T-cell (primary cell): ENCODE measurements at regions not wholly inside any gene's neighbourhood (a gene's known extent, or its start where the extent isn't known, plus 50 kb on each side); places are given as distances from the start of the nearest gene placed in this dataset.

ENCODE experiments used
- ATAC-seq, 4 experiments: fragments of 200-7000 bp in 3 of 4; fragments of 150-1000 bp in 1 of 4; cut with Tn5 transposase; replicated peaks in 1 of 4; 1 replicate in 3 of 4; 2 replicates in 1 of 4; pipeline ENCODE4 v1.10.0; 2021; ENCODE audit warnings: moderate library complexity in 3 of 4, mild to moderate bottlenecking in 2 of 4, moderate number of reproducible peaks in 1 of 4
- CTCF ChIA-PET, 2 donors: fragments of 300-600 bp; sonication (Branson Sonifier 250); formaldehyde crosslinking; loops; one replicate each; lab custom pipeline; 2022; ENCODE audit warnings: antibody characterized with exemption in 2 of 2; lab: Charles Lee
- POLR2A ChIA-PET, 2 donors: fragments of 300-600 bp; sonication (Branson Sonifier 250); formaldehyde crosslinking; loops; one replicate each; lab custom pipeline; 2022; ENCODE audit warnings: antibody characterized with exemption in 2 of 2; lab: Charles Lee
- DNase-seq, 35 experiments: peaks; one replicate each; pipeline versions ENCODE4 v3.0.0 to v3.0.0-alpha.2; 2013 to 2023
- H3K27ac ChIP-seq: one replicate; pipeline ENCODE4 v1.5.1; 2013; ENCODE audit warnings: low read length
- H3K27me3 ChIP-seq, 2 experiments: replicated peaks in 1 of 2; 1 replicate in 1 of 2; 2 replicates in 1 of 2; pipeline versions ENCODE4 v1.6.1 to v1.7.0; 2013; ENCODE audit warnings: low read length in 1 of 2, mixed read lengths in 1 of 2; ENCODE audit not compliant: control insufficient read depth in 2 of 2, insufficient read depth in 2 of 2; ENCODE audit errors: extremely low read depth in 1 of 2
- H3K36me3 ChIP-seq, 2 donors: 1 replicate in 1 of 2; 2 replicates in 1 of 2; pipeline versions ENCODE4 v1.6.1 to v1.7.0; 2013; ENCODE audit warnings: low read length in 1 of 2; ENCODE audit not compliant: control insufficient read depth in 2 of 2, insufficient read depth in 1 of 2; ENCODE audit errors: extremely low read depth in 1 of 2
- H3K4me1 ChIP-seq, 2 experiments: 1 replicate in 1 of 2; 2 replicates in 1 of 2; pipeline versions ENCODE4 v1.6.1 to v1.7.0; 2013; ENCODE audit warnings: low read length in 2 of 2, mixed read lengths in 1 of 2; ENCODE audit not compliant: insufficient read depth in 2 of 2, control insufficient read depth in 1 of 2; ENCODE audit errors: extremely low read depth in 1 of 2
- H3K4me3 ChIP-seq, 2 donors: 1 replicate in 1 of 2; 2 replicates in 1 of 2; pipeline versions ENCODE4 v1.5.1 to v1.7.0; 2013; ENCODE audit warnings: mild to moderate bottlenecking in 2 of 2, low read length in 1 of 2, moderate library complexity in 1 of 2; ENCODE audit not compliant: control insufficient read depth in 1 of 2; ENCODE audit errors: extremely low read depth in 1 of 2
- H3K9me3 ChIP-seq: 2 replicates; pipeline ENCODE4 v1.7.0; 2013
- H3K27ac Mint-ChIP-seq, 2 donors: one replicate each; pipeline ENCODE4 v1.8.0; 2020 to 2021; ENCODE audit warnings: mild to moderate bottlenecking in 2 of 2, mixed read lengths in 2 of 2
- H3K27me3 Mint-ChIP-seq, 2 donors: one replicate each; pipeline ENCODE4 v1.8.0; 2021 to 2022; ENCODE audit warnings: mixed read lengths in 2 of 2
- H3K36me3 Mint-ChIP-seq: one replicate; pipeline ENCODE4 v1.8.0; 2021; ENCODE audit warnings: mixed read lengths
- H3K4me1 Mint-ChIP-seq, 3 donors: one replicate each; pipeline ENCODE4 v1.8.0; 2020 to 2022; ENCODE audit warnings: mixed read lengths in 3 of 3, mild to moderate bottlenecking in 1 of 3
- H3K4me3 Mint-ChIP-seq, 3 donors: one replicate each; pipeline ENCODE4 v1.8.0; 2020 to 2022; ENCODE audit warnings: mild to moderate bottlenecking in 3 of 3, mixed read lengths in 3 of 3, moderate library complexity in 3 of 3
- H3K9me3 Mint-ChIP-seq, 3 donors: one replicate each; pipeline ENCODE4 v1.8.0; 2020 to 2022; ENCODE audit warnings: mixed read lengths in 3 of 3
- WGBS: methylation state at CpG from one replicate; pipeline ENCODE4 v1.1.5; 2013; ENCODE audit warnings: missing lambda C conversion rate; ENCODE audit not compliant: insufficient coverage; 5-methylcytosine and 5-hydroxymethylcytosine counted together

DNA sequence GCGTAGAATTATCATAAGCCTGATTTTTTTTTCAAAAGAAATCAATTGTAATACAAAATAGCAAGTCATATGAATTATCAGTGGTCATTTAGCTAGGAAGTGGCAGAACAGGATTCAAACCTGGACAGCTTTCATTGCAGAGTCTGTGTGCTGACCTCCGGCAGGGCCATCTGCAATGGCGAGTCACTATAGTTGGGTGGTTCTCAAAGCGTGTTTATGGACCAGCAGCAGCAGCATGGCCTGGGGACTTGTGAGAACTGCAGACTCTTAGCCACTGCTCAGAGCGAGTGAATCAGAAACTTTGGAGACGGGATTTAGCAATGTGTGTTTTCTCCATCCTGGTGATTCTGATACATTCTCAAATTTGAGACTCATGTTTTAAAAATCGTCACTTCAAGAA, 202.3 kb upstream of the SUCLG2 start:
- POLR2A ChIA-PET: no interaction called here
- peaks cover 5 to 11% (median 10%) of the 10 kb centered on the region in 3 donors for H3K4me1 Mint-ChIP-seq
- H3K4me1 ChIP-seq: no peaks in the 10 kb centered on the region

DNA sequence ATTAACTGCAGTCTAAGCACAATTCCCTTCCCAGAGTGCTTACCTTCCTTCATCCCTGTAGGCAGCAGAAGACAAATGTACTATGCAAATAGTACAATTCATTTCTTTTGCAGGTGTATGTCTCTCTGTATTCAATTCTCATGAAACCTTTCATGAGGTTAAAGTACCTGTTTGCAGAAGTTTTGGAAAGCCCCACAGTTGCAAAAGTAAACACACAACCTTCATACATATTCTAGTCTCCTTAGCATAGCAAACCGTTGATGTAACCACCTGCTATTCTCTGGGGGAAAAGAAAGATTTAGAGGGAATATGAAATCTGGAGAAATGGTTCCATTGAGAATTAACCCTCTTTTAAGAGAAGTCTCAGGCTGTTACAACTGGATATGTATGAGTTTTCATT, 200.3 kb upstream of the SUCLG2 start:
- Histone ChIP-seq H3K27me3 (no peaks in the 10 kb centered on the region), H3K4me1 (no peaks in the 10 kb centered on the region), H3K9me3 (no peaks in the 10 kb centered on the region), H3K36me3 (no peaks in the 10 kb centered on the region), H3K27ac (no peak overlapping the region), H3K4me3 (no peak overlapping the region)
- no peak for ATAC-seq
- Mint-ChIP-seq H3K4me3 (no peak overlapping the region), H3K27me3 (peaks cover 0 to 3% of the 10 kb centered on the region in 2 donors), H3K36me3 (no peaks in the 10 kb centered on the region), H3K4me1 (peaks cover 5 to 11% (median 10%) of the 10 kb centered on the region in 3 donors), H3K27ac (no peak overlapping the region), H3K9me3 (peaks cover 0 to 3% (median 0%) of the 10 kb centered on the region in 3 donors)
- no peak for DNase-seq
- CTCF ChIA-PET: no interaction called here
- no CpG with 5 or more reads among the region's 1 CpG for WGBS
- POLR2A ChIA-PET: no interaction called here

More for the DNA sequence above, 202.3 kb upstream of the SUCLG2 start:
- 100% methylated on average over 5 of the region's 7 CpGs for WGBS
- CTCF ChIA-PET: no interaction called here
- Mint-ChIP-seq H3K4me3 (no peak overlapping the region), H3K9me3 (peaks cover 0 to 3% (median 0%) of the 10 kb centered on the region in 3 donors), H3K36me3 (no peaks in the 10 kb centered on the region), H3K27ac (no peak overlapping the region), H3K27me3 (no peaks in the 10 kb centered on the region)
- no peak overlapping the region for H3K27ac ChIP-seq
- H3K9me3 ChIP-seq: no peaks in the 10 kb centered on the region
- ATAC-seq: no peak
- no peak overlapping the region for H3K4me3 ChIP-seq
- H3K27me3 ChIP-seq: no peaks in the 10 kb centered on the region
- no peaks in the 10 kb centered on the region for H3K36me3 ChIP-seq
- DNase-seq: no peak

DNA sequence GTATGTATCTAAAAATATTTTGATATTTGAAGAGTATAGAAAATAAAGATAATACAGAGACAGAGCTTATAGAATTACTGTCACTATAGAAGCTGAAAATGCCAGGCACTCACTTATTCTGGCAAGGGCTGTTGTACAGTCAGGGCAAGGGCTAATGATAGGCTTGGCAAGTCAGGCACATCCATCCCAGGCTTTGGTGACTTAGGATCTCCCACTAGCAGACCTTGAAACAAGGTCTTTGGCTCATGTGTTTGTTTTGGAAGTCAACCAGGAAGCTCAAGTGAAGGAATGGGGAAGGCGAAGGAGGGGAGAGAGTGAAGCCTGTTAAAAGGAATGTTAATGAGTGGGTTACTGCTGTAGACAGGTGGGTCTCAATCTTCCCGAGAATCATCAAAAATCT, 199.1 kb upstream of the SUCLG2 start:
- H3K4me3 Mint-ChIP-seq: no peak overlapping the region

DNA sequence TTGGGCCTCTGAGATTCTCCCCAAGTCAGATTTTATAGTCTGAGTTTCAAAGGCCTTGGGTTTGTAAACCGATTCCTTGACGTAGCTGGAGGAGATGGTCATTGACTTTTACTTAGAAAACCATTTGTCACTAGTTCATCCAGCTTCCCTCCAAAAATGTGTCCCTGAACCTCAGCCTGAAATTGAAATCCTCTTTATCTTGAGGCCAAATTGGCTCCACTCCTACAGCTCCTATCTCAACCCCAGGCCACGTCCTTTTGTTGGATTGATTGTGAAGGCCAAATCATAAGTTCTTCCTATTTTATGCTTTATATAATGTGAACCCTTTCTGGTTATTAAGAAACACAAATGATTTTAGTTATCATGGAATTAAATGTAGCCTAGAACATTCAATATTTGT, 193.9 kb upstream of the SUCLG2 start:
- Mint-ChIP-seq H3K4me1 (no peaks in the 10 kb centered on the region), H3K4me3 (no peak overlapping the region)

More for the DNA sequence above, 199.1 kb upstream of the SUCLG2 start:
- Mint-ChIP-seq H3K27ac (no peak overlapping the region), H3K36me3 (no peaks in the 10 kb centered on the region), H3K9me3 (no peaks in the 10 kb centered on the region), H3K27me3 (peaks cover 0 to 3% of the 10 kb centered on the region in 2 donors), H3K4me1 (peaks cover 2 to 5% (median 5%) of the 10 kb centered on the region in 3 donors)
- WGBS: 100% methylated on average over 1 of the region's 2 CpGs
- ChIA-PET POLR2A (interaction anchor here in 1 of 2 donors (0.6 kb wide), 1 partner anchor 862 kb away, joined by 3 read pairs; no protein-coding TSS in a partner anchor), CTCF (no interaction called here)
- Histone ChIP-seq H3K27ac (no peak overlapping the region), H3K4me1 (no peaks in the 10 kb centered on the region), H3K36me3 (no peaks in the 10 kb centered on the region), H3K4me3 (no peak overlapping the region), H3K9me3 (no peaks in the 10 kb centered on the region), H3K27me3 (no peaks in the 10 kb centered on the region)
- ATAC-seq (no peak), DNase-seq (no peak)

DNA sequence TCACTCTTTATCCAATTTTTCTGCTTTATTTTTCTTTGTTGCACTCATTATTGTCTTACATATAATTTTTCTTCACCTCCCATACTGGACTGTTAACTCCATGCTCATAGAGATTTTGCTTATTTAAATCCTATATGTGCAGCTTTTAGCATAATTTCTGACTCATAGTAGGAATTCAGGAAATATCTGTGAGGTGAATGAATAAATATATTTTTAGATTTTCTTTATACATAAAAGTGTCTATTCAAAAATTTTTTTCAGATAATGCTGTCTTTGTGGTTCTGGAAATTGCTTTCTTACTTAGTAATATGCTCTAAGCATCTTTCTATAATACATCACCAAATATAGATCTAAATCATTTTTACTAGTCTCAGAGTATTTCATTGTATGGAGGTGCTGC, 191.8 kb upstream of the SUCLG2 start:
- H3K4me3 ChIP-seq: no peak overlapping the region
- Mint-ChIP-seq H3K4me1 (no peaks in the 10 kb centered on the region), H3K27ac (no peak overlapping the region), H3K27me3 (no peaks in the 10 kb centered on the region), H3K9me3 (peaks cover 0 to 6% (median 0%) of the 10 kb centered on the region in 3 donors), H3K4me3 (no peak overlapping the region), H3K36me3 (no peaks in the 10 kb centered on the region)
- CTCF ChIA-PET: interaction anchor here in 1 of 2 donors (0.6 kb wide), 1 partner anchor 27 kb away, joined by 3 read pairs; no protein-coding TSS in a partner anchor
- H3K36me3 ChIP-seq: no peaks in the 10 kb centered on the region
- no peaks in the 10 kb centered on the region for H3K4me1 ChIP-seq
- no peak overlapping the region for H3K27ac ChIP-seq
- no peak for ATAC-seq
- POLR2A ChIA-PET: no interaction called here
- no peak for DNase-seq
- no peaks in the 10 kb centered on the region for H3K27me3 ChIP-seq
- no peaks in the 10 kb centered on the region for H3K9me3 ChIP-seq

More for the DNA sequence above, 193.9 kb upstream of the SUCLG2 start:
- Mint-ChIP-seq H3K9me3 (peaks cover 0 to 1% (median 0%) of the 10 kb centered on the region in 3 donors), H3K27me3 (peaks cover 0 to 3% of the 10 kb centered on the region in 2 donors), H3K36me3 (no peaks in the 10 kb centered on the region), H3K27ac (no peak overlapping the region)
- no peak overlapping the region for H3K4me3 ChIP-seq
- H3K9me3 ChIP-seq: no peaks in the 10 kb centered on the region
- H3K36me3 ChIP-seq: no peaks in the 10 kb centered on the region
- CTCF ChIA-PET: no interaction called here
- H3K27me3 ChIP-seq: no peaks in the 10 kb centered on the region
- no peak for DNase-seq
- POLR2A ChIA-PET: no interaction called here
- ATAC-seq: no peak
- H3K27ac ChIP-seq: no peak overlapping the region
- no CpG with 5 or more reads among the region's 3 CpGs for WGBS
- no peaks in the 10 kb centered on the region for H3K4me1 ChIP-seq

DNA sequence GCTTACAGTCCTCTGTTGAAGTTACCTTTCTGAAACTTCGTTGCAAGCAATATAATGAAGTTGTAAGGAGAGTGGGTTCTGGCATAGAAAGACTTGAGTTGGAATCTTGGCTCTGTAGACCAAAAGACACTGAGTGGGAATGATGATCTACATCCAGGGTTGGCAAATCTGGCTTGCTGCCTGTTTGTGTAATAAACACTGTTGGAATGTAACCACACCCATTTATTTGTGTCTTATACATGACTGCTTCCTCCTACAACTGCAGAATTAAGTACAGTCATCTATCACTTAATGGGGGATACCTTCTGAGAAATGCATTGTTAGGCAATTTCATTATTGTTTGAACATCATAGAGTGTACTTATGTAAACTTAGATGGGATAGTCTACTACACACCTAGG, 178.4 kb upstream of the SUCLG2 start:
- Mint-ChIP-seq H3K27me3 (peaks cover 1 to 3% of the 10 kb centered on the region in 2 donors), H3K9me3 (peaks cover 19 to 36% (median 29%) of the 10 kb centered on the region in 3 donors), H3K4me3 (no peak overlapping the region), H3K36me3 (peaks cover 12% of the 10 kb centered on the region), H3K27ac (no peak overlapping the region), H3K4me1 (no peaks in the 10 kb centered on the region)
- H3K9me3 ChIP-seq: no peaks in the 10 kb centered on the region
- H3K4me1 ChIP-seq: no peaks in the 10 kb centered on the region
- no peaks in the 10 kb centered on the region for H3K36me3 ChIP-seq
- H3K27me3 ChIP-seq: peaks cover 0 to 4% of the 10 kb centered on the region in 2 experiments
- ChIA-PET CTCF (no interaction called here), POLR2A (no interaction called here)
- no peak for ATAC-seq
- no peak overlapping the region for H3K27ac ChIP-seq
- WGBS: 57% methylated on average over 1 of the region's 1 CpG
- DNase-seq: no peak
- H3K4me3 ChIP-seq: no peak overlapping the region

DNA sequence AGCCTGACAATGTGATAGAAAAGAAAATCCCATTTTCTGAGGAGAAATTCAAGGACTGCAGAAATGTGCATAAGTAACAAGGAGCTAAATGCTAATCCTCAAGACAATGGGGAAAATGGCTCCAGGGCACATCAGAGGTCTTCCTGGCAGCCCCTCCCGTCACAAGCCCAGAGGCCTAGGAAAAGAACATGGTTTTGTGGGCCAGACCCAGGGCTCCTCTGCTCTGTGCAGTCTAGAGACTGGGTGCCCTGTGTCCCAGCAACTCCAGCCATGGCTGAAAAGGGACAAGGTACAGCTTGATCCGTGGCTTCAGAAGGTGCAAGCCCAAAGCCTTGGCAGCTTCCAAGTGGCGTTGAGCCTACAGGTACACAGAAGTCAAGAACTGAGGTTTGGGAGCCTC, 176.8 kb upstream of the SUCLG2 start:
- ATAC-seq (no peak), DNase-seq (no peak)
- peaks cover 1 to 3% of the 10 kb centered on the region in 2 donors for H3K27me3 Mint-ChIP-seq
- peaks cover 0 to 4% of the 10 kb centered on the region in 2 experiments for H3K27me3 ChIP-seq
- H3K9me3 Mint-ChIP-seq: peaks cover 19 to 41% (median 29%) of the 10 kb centered on the region in 3 donors
- H3K27ac Mint-ChIP-seq: no peak overlapping the region
- H3K4me1 ChIP-seq: no peaks in the 10 kb centered on the region
- H3K27ac ChIP-seq: no peak overlapping the region
- CTCF ChIA-PET: no interaction called here
- H3K4me1 Mint-ChIP-seq: no peaks in the 10 kb centered on the region
- POLR2A ChIA-PET: no interaction called here
- WGBS: 86% methylated on average over 2 of the region's 3 CpGs
- no peak overlapping the region for H3K4me3 Mint-ChIP-seq
- H3K9me3 ChIP-seq: no peaks in the 10 kb centered on the region
- no peaks in the 10 kb centered on the region for H3K36me3 ChIP-seq
- no peak overlapping the region for H3K4me3 ChIP-seq
- H3K36me3 Mint-ChIP-seq: peaks cover 12% of the 10 kb centered on the region
